Stimulated activated CD8-positive, alpha-beta memory T cell treated with anti-CD3 and anti-CD28 coated beads, Interleukin-4, amount 100 ng/mL, for 1 hour (primary cell): ENCODE measurements at regions not wholly inside any gene's neighbourhood (a gene's known extent, or its start where the extent isn't known, plus 50 kb on each side); places are given as distances from the start of the nearest gene placed in this dataset.
"Not testable (repeated sequence)": the region's sequence is repeated elsewhere in the genome, so short reads cannot be mapped to it uniquely, and the experiment has no call there.

Experiments used
- DNase-seq, 2 donors: peaks; one replicate each; pipeline ENCODE4 v3.0.0-alpha.2; 2020; ENCODE audit warnings: low read depth in 2 of 2, low spot score in 1 of 2

- no peak for DNase-seq
Measured at GRCh38 chr6:27592481-27593199, 119.7 kb upstream of the ZNF184 start.

- DNase-seq: no peak
Measured at GRCh38 chr6:27591699-27592480, 119.0 kb upstream of the ZNF184 start.

GRCh38 chr6:27585316-27585715, 112.4 kb upstream of the ZNF184 start:
- not testable (repeated sequence) for DNase-seq

GRCh38 chr6:27584326-27584725, 111.4 kb upstream of the ZNF184 start:
- no peak for DNase-seq

GRCh38 chr6:27582928-27583725, 110.2 kb upstream of the ZNF184 start:
- no peak for DNase-seq

GRCh38 chr6:27579973-27580372, 107.1 kb upstream of the ZNF184 start:
- DNase-seq: no peak

GRCh38 chr6:27577922-27578321, 105.0 kb upstream of the ZNF184 start:
- no peak for DNase-seq

- DNase-seq: no peak
Measured at GRCh38 chr6:27575594-27576361, 102.9 kb upstream of the ZNF184 start.

- no peak for DNase-seq
Measured at GRCh38 chr6:27568226-27568897, 95.5 kb upstream of the ZNF184 start.

- no peak for DNase-seq
Measured at GRCh38 chr6:27565839-27566779, 93.2 kb upstream of the ZNF184 start.

- no peak for DNase-seq
Measured at GRCh38 chr6:27562027-27562410, 89.1 kb upstream of the ZNF184 start.

- DNase-seq: no peak
Measured at GRCh38 chr6:27558028-27558724, 85.3 kb upstream of the ZNF184 start.

GRCh38 chr6:27556406-27556805, 83.5 kb upstream of the ZNF184 start:
- DNase-seq: no peak

GRCh38 chr6:27553123-27553904, 80.4 kb upstream of the ZNF184 start:
- DNase-seq: no peak

- DNase-seq: no peak
Measured at GRCh38 chr6:27551607-27552006, 78.7 kb upstream of the ZNF184 start.

GRCh38 chr6:27550692-27551091, 77.8 kb upstream of the ZNF184 start:
- no peak for DNase-seq

- DNase-seq: not testable (repeated sequence)
Measured at GRCh38 chr6:27549241-27549598, 76.3 kb upstream of the ZNF184 start.
